ENCODE measurements at regions not wholly inside any gene's neighbourhood (a gene's known extent, or its start where the extent isn't known, plus 50 kb on each side); places are given as distances from the start of the nearest gene placed in this dataset.

- no peak for TF ChIP-seq CTCF (IDR thresholded peaks at IDR 0.05; ENCODE audit: insufficient read depth, low read length)
- TF ChIP-seq GABPA (IDR thresholded peaks at IDR 0.05; ENCODE audit: low read depth), result no peak
- TF ChIP-seq REST (IDR thresholded peaks at IDR 0.05; ENCODE audit: insufficient replicate concordance, low read depth), result no peak
- no peak for TF ChIP-seq POLR2AphosphoS5 (IDR thresholded peaks at IDR 0.05; ENCODE audit: low read depth)
- TF ChIP-seq SPI1 (IDR thresholded peaks at IDR 0.05; ENCODE audit: borderline replicate concordance, low read depth), result no peak
- no peak for DNase-seq (ENCODE audit: low read depth in 1 of 2, low spot score in 1 of 2)
- H3K4me3 ChIP-seq (replicated peaks; ENCODE audit: insufficient read depth, low read length), result no peak overlapping the region
- H3K27me3 ChIP-seq (ENCODE audit: insufficient read depth, poor library complexity, severe bottlenecking), result no peaks in the 10 kb centered on the region
- H3K27ac ChIP-seq (replicated peaks), result no peak overlapping the region
Measured at GRCh38 chr16:27698746-27699145, 148.8 kb downstream of the KATNIP start.

GRCh38 chr16:27699540-27699939 is 149.6 kb downstream of the KATNIP start:
- Histone ChIP-seq H3K27me3 (ENCODE audit: insufficient read depth, poor library complexity, severe bottlenecking) (no peaks in the 10 kb centered on the region), H3K4me3 (replicated peaks; ENCODE audit: insufficient read depth, low read length) (no peak overlapping the region), H3K27ac (replicated peaks) (no peak overlapping the region)
- TF ChIP-seq GABPA (IDR thresholded peaks at IDR 0.05; ENCODE audit: low read depth) (no peak), POLR2AphosphoS5 (IDR thresholded peaks at IDR 0.05; ENCODE audit: low read depth) (no peak), REST (IDR thresholded peaks at IDR 0.05; ENCODE audit: insufficient replicate concordance, low read depth) (no peak), CTCF (IDR thresholded peaks at IDR 0.05; ENCODE audit: insufficient read depth, low read length) (no peak), SPI1 (IDR thresholded peaks at IDR 0.05; ENCODE audit: borderline replicate concordance, low read depth) (no peak)
- DNase-seq (ENCODE audit: low read depth in 1 of 2, low spot score in 1 of 2), result no peak

- no peak for DNase-seq (ENCODE audit: low read depth in 1 of 2, low spot score in 1 of 2)
- H3K4me3 ChIP-seq (replicated peaks; ENCODE audit: insufficient read depth, low read length), result no peak overlapping the region
- no peak overlapping the region for H3K27ac ChIP-seq (replicated peaks)
- no peaks in the 10 kb centered on the region for H3K27me3 ChIP-seq (ENCODE audit: insufficient read depth, poor library complexity, severe bottlenecking)
- TF ChIP-seq CTCF (IDR thresholded peaks at IDR 0.05; ENCODE audit: insufficient read depth, low read length) (no peak), GABPA (IDR thresholded peaks at IDR 0.05; ENCODE audit: low read depth) (no peak), SPI1 (IDR thresholded peaks at IDR 0.05; ENCODE audit: borderline replicate concordance, low read depth) (no peak; the same call in 1 of the 2 replicates), POLR2AphosphoS5 (IDR thresholded peaks at IDR 0.05; ENCODE audit: low read depth) (no peak), REST (IDR thresholded peaks at IDR 0.05; ENCODE audit: insufficient replicate concordance, low read depth) (no peak)
Measured at GRCh38 chr16:27700304-27700995, 150.5 kb downstream of the KATNIP start.

All from HL-60 (cell line).